Suppressor macrophage treated with lipopolysaccharide for 1 hour (primary cell): ENCODE measurements at regions not wholly inside any gene's neighbourhood (a gene's known extent, or its start where the extent isn't known, plus 50 kb on each side); places are given as distances from the start of the nearest gene placed in this dataset.

Source experiments
- DNase-seq, 3 donors: peaks; one replicate each; pipeline ENCODE4 v3.0.0-alpha.2; 2020 to 2022

DNA sequence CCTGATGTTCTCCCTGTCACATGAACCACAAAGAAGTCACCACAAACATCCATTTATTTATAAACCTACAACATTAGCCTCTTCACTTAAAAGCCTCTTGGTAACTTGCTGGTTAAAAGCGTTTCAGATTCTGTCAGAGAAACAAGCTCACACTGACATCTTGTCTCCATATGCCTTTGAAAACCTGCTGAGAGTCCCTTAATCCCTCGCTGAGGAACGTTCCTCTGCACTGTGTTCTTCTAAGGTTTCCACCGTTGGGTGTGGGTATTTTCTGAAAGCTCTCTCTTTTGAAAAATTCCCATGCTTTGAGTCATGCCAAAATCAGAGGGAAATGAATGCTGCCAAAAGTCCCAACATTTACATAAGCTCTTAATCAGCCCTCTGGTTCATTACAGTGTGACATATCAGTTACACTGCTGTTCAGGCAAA, 149.8 kb downstream of the CCDC34 start:
- DNase-seq, result peak in 2 of 3 donors; percentile 1 to 28

DNA sequence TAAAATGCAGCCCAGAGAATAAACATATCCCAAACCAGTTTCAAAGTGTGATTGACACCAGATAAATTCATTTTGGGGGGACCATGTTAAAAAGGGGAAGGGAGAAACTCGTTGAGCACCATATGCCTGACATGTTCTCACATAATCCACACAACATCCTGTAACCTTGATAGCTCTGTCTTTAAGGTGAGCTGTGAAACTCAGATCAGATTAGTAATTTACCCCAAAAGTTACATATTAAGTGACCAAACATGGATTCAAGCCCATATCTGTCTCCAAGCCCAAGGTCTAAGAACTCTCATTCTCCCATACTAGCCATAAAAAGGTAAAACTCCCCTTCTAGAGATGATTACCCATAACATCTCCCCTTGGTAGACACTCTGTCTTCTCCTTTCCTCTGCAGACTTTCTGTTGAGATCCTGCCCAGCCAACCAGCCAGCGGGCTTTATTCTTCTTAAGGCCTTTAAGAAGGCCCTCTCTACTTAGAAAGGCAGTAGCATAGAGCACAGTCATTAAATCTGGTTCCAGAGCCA, 150.7 kb downstream of the CCDC34 start:
- no peak for DNase-seq

GRCh38 chr11:27211370-27212127, 151.5 kb downstream of the CCDC34 start:
- DNase-seq, result peak in 2 of 3 donors; percentile 4 to 14

GRCh38 chr11:27210531-27210930, 152.5 kb downstream of the CCDC34 start:
- DNase-seq, result no peak

- DNase-seq, result no peak
Observed at GRCh38 chr11:27209562-27210005, 153.4 kb downstream of the CCDC34 start.

- no peak for DNase-seq
Observed at GRCh38 chr11:27208846-27209245, 154.2 kb downstream of the CCDC34 start.

DNA sequence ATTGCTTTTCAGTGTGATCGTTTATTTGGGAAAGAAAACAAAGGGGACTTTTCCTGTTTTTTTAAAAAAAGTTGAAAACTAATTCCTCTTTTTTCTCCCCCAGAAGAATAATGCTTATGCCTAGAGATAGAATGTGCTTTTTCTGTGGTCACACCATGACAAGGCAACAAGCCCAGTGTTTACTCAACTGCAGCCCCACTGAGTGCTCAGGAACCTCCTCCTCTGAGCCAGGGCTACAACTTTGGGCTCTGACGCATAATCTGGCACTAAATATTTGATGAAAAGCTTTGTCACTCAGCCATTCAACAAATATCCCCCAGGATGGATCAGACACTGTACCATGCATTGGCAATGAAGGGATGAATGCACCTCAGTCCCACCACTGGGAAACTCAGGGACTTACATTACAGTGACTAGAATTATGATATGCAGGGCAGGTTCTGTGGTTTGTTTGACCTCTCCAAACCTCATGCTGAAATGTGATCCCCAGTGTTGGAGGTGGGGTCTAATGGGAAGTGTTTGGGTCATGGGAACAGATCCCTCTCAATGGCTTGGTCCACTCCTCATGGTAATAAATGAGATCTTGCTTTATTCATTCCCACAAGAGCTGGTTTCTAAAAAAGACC, 155.9 kb downstream of the CCDC34 start:
- no peak for DNase-seq

DNA sequence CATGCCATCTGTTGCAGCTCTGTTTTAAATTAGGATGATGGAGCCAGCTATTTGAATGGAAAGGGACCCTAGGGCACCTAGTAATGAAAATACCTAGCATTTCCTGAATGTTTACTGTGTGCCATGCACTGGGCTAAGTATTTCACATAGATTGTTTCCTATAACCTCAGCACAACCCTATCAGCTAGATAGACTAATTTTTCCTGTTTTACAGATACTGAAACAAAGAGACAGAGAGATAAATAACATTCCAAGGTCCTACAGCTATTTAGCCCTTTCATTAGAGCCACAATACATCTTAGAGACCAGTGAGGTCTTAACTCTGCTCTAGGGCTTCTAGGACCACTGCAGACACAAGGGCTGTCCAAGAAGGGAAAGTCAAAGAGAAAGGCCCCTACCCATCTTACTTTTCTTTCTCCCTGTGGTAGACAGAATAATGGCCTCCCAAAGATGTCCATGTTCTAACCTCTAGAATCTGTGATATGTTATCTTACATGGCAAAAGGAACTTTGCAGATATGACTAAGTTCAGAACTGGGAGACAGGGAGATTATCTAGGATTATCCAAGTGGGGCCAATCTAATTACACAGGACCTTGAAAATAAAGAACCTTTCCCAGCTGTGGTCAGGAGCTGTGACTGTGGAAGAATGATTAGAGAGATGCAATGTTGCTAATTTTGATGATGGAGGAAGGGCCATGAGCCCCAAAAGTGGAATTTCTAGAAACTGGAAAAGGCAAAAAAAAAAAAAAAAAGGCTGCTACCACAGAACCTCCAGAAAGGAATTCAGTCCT, 157.0 kb downstream of the CCDC34 start:
- no peak for DNase-seq

DNA sequence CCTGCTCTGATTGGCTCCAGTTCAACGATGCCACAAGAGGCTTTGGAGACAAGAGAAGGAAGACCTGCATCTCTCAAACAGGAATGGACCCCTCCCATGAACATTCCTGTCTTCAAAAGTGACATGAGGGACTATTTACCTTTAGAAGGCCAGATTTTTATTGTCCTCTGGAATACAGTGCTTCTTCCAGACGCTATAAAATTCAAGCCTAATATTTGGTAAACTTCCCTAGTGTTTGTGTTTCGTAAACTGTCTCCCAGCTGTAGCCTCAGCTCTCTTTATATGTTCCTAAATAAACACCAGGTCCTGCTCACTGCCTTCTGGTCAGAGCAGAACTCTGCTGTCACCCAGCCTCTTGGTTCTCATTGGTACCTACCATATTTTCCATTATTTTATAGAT, 157.8 kb downstream of the CCDC34 start:
- DNase-seq, result no peak

GRCh38 chr11:27204529-27204928, 158.5 kb downstream of the CCDC34 start:
- no peak for DNase-seq

DNA sequence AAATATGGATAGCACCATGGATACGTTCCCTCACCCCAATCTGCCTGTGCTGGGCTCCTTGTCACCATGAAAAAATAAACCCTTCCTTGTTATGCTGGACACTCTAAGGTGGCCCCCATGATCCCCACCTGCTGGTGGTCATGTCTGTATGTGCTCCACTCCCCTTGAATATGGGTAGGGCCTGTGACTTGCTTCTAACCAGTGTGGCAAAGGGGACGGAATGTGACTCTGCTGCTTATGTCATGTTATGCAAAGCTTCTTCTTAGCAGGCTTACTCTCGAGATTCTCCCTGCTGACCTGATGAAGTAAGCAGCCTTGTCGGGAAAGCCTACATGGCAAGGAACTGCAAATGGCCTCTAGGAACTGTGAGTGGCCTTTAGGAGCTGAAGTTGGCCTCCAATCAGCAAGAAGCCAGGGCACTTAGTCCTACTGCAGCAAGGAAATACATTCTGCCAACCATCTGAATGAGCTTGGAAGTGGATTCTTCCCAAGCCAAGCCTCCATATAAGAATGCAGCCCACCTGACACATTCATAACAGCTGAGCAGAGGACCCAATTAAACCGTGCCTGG, 159.9 kb downstream of the CCDC34 start:
- DNase-seq, result no peak

- DNase-seq, result no peak
Observed at GRCh38 chr11:27201454-27202302, 161.1 kb downstream of the BBOX1 start.

DNA sequence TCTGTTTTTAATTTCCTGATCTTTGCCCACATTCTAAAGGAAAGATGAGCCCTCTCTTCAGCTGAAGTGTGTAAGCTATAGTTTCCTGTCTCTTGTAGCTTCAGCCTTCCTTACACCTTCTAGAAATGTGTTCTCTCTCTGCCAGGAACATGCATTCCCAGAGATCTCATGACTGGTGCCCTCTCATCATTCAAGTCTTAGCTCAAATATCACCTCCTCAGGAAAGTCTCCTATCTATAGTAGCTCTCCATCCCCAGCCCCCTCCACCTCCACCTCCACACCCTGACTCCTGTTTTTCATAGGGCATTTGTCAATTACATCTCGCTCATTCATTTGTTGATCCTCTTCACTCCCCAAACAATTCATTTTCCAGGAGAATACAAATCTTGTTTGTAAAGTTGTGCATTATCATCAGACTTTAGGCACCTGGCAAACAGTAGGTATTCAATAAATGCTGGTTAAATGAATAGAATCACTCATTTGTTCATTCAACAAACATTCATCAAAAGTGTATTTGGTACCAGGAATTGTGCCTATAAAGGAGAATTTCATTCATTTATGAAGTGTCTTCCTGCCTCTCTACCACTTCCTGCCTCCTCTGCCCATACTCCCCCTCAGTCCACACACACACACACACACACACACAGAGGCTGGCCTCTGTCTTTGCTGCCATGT, 160.3 kb downstream of the BBOX1 start:
- DNase-seq, result no peak

GRCh38 chr11:27196203-27196897, 155.7 kb downstream of the BBOX1 start:
- DNase-seq, result no peak

GRCh38 chr11:27195837-27196202, 155.2 kb downstream of the BBOX1 start:
- no peak for DNase-seq

DNA sequence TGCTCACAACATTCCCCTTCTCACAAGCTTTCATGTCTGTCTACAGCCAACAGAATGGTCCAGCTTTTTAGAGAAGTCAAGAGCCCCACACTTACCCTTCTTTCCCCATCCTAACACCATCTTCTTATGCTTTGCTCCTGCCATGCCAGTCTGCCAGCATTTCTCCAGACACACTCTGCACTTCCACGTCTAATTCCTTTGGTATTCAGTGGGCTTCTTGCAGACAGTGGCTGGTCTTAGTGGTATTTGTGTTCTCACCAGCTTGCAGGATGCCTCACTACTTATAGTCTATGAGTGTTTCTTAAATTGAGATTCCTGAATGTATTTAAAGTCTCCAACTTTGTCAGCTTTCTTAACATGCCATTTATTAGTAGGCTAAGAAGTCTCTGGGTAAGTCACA, 154.4 kb downstream of the BBOX1 start:
- no peak for DNase-seq

DNA sequence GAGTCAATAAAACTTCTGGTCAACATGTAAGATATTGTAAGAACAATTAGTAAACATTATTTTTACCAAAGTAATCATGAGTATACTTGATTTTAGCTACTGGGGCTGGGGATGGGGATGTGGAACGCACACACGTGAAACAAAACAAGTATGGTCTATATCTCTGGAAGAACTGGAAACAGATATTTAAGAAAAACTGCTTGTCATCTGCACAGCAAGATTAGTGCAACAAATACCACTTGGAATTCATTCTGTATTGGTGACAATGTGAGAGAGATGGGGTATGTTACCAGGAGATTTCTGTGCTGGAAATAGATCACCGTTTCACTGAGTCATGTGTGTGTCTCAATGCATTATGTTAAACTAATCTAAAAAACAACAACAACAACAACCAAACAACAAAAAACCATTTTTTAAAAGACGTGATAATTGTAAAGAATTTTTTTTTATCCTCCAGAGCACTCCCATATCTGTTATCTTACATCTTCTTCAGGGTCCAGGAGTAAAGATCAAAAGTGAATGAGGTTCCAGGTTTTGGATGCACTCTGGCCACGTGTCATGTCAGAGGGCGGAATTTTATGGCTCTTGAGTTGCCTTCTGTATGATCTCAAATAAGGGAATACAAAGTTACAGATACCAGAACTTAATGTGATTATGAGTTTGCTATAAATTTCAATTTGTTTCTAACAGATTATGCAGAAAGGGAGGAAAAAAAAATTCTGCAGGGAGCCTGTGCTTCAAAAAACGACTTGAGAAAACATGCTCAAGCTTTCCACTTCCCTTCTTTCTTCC, 153.0 kb downstream of the BBOX1 start:
- no peak for DNase-seq

GRCh38 chr11:27192184-27192583, 151.6 kb downstream of the BBOX1 start:
- DNase-seq, result no peak

DNA sequence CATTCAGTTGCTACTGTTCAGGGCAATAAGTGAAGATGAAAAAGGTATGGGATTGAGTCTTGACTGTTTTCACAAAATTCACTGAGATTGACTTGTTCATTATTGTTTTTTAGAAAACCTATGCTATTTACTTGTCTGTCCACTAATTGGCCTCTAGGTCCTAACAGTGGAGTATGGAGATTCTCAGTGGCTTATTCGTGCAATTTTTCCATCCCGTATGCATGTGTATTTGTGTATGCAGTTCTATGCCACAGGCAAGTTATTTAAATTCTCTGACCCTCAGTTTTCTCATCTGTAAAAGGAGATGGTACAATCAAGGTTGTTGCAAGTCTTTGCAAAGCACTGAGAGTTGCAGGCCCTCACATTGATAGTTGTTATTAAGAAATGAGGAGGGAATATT, 151.0 kb downstream of the BBOX1 start:
- no peak for DNase-seq

DNA sequence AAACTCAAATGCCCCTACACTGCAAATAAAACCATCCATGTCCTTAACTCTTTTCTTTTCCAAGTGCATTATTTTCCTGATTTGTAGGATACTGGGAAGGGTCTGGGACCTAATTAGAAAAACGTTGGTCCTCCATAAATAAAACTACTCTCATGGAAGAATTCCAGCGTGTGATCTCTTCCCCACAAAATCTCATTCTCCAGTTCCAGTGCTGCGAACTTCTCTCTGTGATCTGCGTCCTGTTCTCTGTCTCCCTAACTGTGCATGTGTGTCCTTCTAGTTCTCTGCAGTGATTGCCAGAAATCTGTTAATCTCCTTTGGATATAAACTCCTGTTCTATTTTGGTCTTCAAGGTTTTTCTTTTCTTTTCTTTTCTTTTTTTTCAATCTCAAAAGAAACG, 148.1 kb downstream of the BBOX1 start:
- no peak for DNase-seq
